ENCODE measurements at regions not wholly inside any gene's neighbourhood (a gene's known extent, or its start where the extent isn't known, plus 50 kb on each side); places are given as distances from the start of the nearest gene placed in this dataset.

DNA sequence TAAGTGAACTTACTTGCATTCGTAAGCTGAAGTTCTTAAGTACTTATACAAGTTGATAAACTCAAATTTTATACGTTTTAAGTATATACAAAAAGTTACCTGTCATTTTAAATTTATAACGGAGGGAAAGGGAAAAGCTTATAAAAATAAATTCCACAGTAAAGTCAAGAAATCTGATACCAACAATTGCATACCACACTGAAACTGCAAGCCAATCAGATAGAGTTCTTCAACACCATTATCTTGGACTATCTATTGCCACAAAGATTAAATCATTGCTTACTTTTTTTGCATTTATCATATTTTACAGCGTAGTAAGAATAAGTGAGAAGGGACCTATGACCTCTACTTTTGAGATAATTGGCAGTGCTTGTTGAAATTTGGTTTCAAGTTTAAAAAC, 386.7 kb downstream of the TFAP2A start:
- H4K20me1 ChIP-seq (ENCODE audit: insufficient read depth, low read length), result no peaks in the 10 kb centered on the region
- H2AFZ ChIP-seq (replicated peaks; ENCODE audit: low read length, poor library complexity), result no peak overlapping the region
- ChIA-PET CTCF (no interaction called here), POLR2A (ENCODE audit: unreplicated experiment) (no interaction called here)
- H3K9me3 ChIP-seq (ENCODE audit: control insufficient read depth, insufficient read depth, low read length), result peaks cover 3% of the 10 kb centered on the region
- no peak overlapping the region for H4K8ac ChIP-seq (ENCODE audit: low read depth in 2 of 2, low read length in 2 of 2)
- H2AK9ac ChIP-seq (replicated peaks; ENCODE audit: low read depth, low read length, poor library complexity), result no peak overlapping the region
- no peak overlapping the region for H2BK5ac ChIP-seq (ENCODE audit: low read depth, low read length, poor library complexity, severe bottlenecking)
- no CpG with 5 or more reads among the region's 4 CpGs for WGBS, 2 experiments (ENCODE audit: extremely low coverage in 2 of 2, insufficient read length in 1 of 2)
- intact Hi-C loops (cut with micrococcal nuclease), result no loop called here
- H3K4me2 ChIP-seq (ENCODE audit: low read depth, low read length), result no peak overlapping the region
- H3K4me3 ChIP-seq (ENCODE audit: insufficient read depth, low read depth, low read length), result no peak overlapping the region
- H3K14ac ChIP-seq (replicated peaks; ENCODE audit: low read depth, low read length), result no peak overlapping the region
- H3K56ac ChIP-seq (ENCODE audit: extremely low read depth, insufficient read depth, low read length), result no peak overlapping the region
- H3K36me3 ChIP-seq (ENCODE audit: control insufficient read depth, insufficient read depth, low read length), result no peaks in the 10 kb centered on the region
- no peak overlapping the region for H3K4ac ChIP-seq (ENCODE audit: low read depth, low read length)
- no peak overlapping the region for H3K27ac ChIP-seq (ENCODE audit: insufficient read depth, low read length)
- no peak overlapping the region for H2AK5ac ChIP-seq (ENCODE audit: low read depth, low read length)
- BruUV-seq (replicated peaks), result no TSS peak
- H3K9ac ChIP-seq (ENCODE audit: low read depth, low read length), result no peak overlapping the region
- DNase-seq, result no peak
- H3K27me3 ChIP-seq (ENCODE audit: control insufficient read depth, insufficient read depth, low read length), result no peaks in the 10 kb centered on the region
- TF ChIP-seq BHLHE40 (IDR thresholded peaks at IDR 0.05; ENCODE audit: low read depth, low read length) (no peak), RFX5 (IDR thresholded peaks at IDR 0.05; ENCODE audit: low read depth, low read length) (no peak), RAD21 (IDR thresholded peaks at IDR 0.05; ENCODE audit: low read length) (no peak), POLR2A (IDR thresholded peaks at IDR 0.05; ENCODE audit: low read depth, low read length) (no peak), SMC3 (IDR thresholded peaks at IDR 0.05; ENCODE audit: low read depth, low read length) (no peak), CHD1 (IDR thresholded peaks at IDR 0.05; ENCODE audit: low read depth, low read length) (no peak), NFE2L2 (IDR thresholded peaks at IDR 0.05; ENCODE audit: low read depth, low read length) (no peak), CTCF (conservative IDR thresholded peaks at IDR 0.05; ENCODE audit: low read depth, low read length) (no peak), CEBPB (IDR thresholded peaks at IDR 0.05; ENCODE audit: low read depth, low read length) (no peak), MXI1 (IDR thresholded peaks at IDR 0.05; ENCODE audit: borderline replicate concordance, low read depth, low read length) (no peak), MAZ (IDR thresholded peaks at IDR 0.05; ENCODE audit: borderline replicate concordance, low read depth, low read length) (no peak), RCOR1 (IDR thresholded peaks at IDR 0.05; ENCODE audit: insufficient replicate concordance, low read length) (no peak), FOS (IDR thresholded peaks at IDR 0.05; ENCODE audit: low read depth, low read length) (no peak), MAFK (IDR thresholded peaks at IDR 0.05; ENCODE audit: low read depth, low read length) (no peak)
- TF ChIP-seq, protein P1, sequence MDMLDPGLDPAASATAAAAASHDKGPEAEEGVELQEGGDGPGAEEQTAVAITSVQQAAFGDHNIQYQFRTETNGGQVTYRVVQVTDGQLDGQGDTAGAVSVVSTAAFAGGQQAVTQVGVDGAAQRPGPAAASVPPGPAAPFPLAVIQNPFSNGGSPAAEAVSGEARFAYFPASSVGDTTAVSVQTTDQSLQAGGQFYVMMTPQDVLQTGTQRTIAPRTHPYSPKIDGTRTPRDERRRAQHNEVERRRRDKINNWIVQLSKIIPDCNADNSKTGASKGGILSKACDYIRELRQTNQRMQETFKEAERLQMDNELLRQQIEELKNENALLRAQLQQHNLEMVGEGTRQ (IDR thresholded peaks at IDR 0.05; ENCODE audit: low read depth, low read length), result no peak
- TF ChIP-seq, protein P2, sequence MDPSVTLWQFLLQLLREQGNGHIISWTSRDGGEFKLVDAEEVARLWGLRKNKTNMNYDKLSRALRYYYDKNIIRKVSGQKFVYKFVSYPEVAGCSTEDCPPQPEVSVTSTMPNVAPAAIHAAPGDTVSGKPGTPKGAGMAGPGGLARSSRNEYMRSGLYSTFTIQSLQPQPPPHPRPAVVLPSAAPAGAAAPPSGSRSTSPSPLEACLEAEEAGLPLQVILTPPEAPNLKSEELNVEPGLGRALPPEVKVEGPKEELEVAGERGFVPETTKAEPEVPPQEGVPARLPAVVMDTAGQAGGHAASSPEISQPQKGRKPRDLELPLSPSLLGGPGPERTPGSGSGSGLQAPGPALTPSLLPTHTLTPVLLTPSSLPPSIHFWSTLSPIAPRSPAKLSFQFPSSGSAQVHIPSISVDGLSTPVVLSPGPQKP (IDR thresholded peaks at IDR 0.05; ENCODE audit: borderline replicate concordance, low read depth, low read length), result no peak
- ATAC-seq (ENCODE audit: low read depth), result no peak
- no peaks in the 10 kb centered on the region for H3K4me1 ChIP-seq (ENCODE audit: control insufficient read depth, insufficient read depth, low read length)
- H4K5ac ChIP-seq (ENCODE audit: low read depth, low read length), result no peak overlapping the region
- H3K18ac ChIP-seq (ENCODE audit: low read depth, low read length), result no peak overlapping the region
- no peak overlapping the region for H4K91ac ChIP-seq (ENCODE audit: insufficient read depth, low read depth, low read length)
- in situ Hi-C loops (cut with MboI; ENCODE audit: low sequenced_read_pairs), result no loop called here
- dilution Hi-C loops (cut with HindIII; ENCODE audit: low sequenced_read_pairs, unreplicated experiment), result no loop called here
- no peaks in the 10 kb centered on the region for H3K79me1 ChIP-seq (ENCODE audit: low read depth in 1 of 2, low read length in 2 of 2)
- no peak overlapping the region for H2BK120ac ChIP-seq (ENCODE audit: low read depth, low read length)
- no peak overlapping the region for H2BK20ac ChIP-seq (ENCODE audit: low read depth, low read length)
- H3K9me1 ChIP-seq (ENCODE audit: insufficient read depth, low read length), result no peaks in the 10 kb centered on the region
- H2BK15ac ChIP-seq (ENCODE audit: low read depth, low read length), result no peak overlapping the region
- no peak overlapping the region for H3K23ac ChIP-seq (ENCODE audit: low read depth, low read length)
